CD14-positive monocyte (primary cell): ENCODE measurements at regions not wholly inside any gene's neighbourhood (a gene's known extent, or its start where the extent isn't known, plus 50 kb on each side); places are given as distances from the start of the nearest gene placed in this dataset.

ENCODE experiments used
- DNase-seq, 3 donors: peaks; one replicate each; pipeline ENCODE4 v3.0.0-alpha.2; 2011 to 2022
- H2AFZ ChIP-seq: 2 replicates; pipeline ENCODE4 v1.6.0; 2012; ENCODE audit warnings: mild to moderate bottlenecking, low read depth, low read length, inconsistent platforms; ENCODE audit not compliant: insufficient read depth, poor library complexity, severe bottlenecking
- H3K27ac ChIP-seq, 2 donors: 1 replicate in 1 of 2; 2 replicates in 1 of 2; pipeline ENCODE4 v1.5.1; 2012 to 2013; ENCODE audit warnings: low read length in 2 of 2, control low read depth in 1 of 2, inconsistent platforms in 1 of 2, low read depth in 1 of 2, mild to moderate bottlenecking in 1 of 2
- H3K27me3 ChIP-seq, 2 donors: one replicate each; pipeline versions ENCODE4 v1.6.0 to v1.6.1; 2011 to 2013; ENCODE audit warnings: low read length in 2 of 2; ENCODE audit not compliant: control insufficient read depth in 2 of 2, insufficient read depth in 2 of 2
- H3K36me3 ChIP-seq, 2 donors: replicated peaks in 1 of 2; 1 replicate in 1 of 2; 2 replicates in 1 of 2; pipeline versions ENCODE4 v1.5.1 to v1.6.1; 2012 to 2013; ENCODE audit warnings: low read length in 2 of 2, control low read depth in 1 of 2, inconsistent platforms in 1 of 2, mild to moderate bottlenecking in 1 of 2; ENCODE audit not compliant: insufficient read depth in 2 of 2, control insufficient read depth in 1 of 2
- H3K4me1 ChIP-seq, 2 donors: 1 replicate in 1 of 2; 2 replicates in 1 of 2; pipeline versions ENCODE4 v1.5.1 to v1.6.1; 2012 to 2013; ENCODE audit warnings: low read length in 2 of 2, control low read depth in 1 of 2, inconsistent platforms in 1 of 2, mild to moderate bottlenecking in 1 of 2, moderate library complexity in 1 of 2; ENCODE audit not compliant: insufficient read depth in 2 of 2, control insufficient read depth in 1 of 2
- H3K4me2 ChIP-seq: replicated peaks from 2 replicates; pipeline ENCODE3; 2012; ENCODE audit warnings: low read length, moderate library complexity, mild to moderate bottlenecking; ENCODE audit not compliant: poor library complexity, severe bottlenecking; ENCODE audit errors: extremely low read depth
- H3K4me3 ChIP-seq, 3 experiments: fragments of 200-600 bp in 1 of 3; sonication (generic) in 1 of 3; replicated peaks in 1 of 3; 1 replicate in 2 of 3; 2 replicates in 1 of 3; pipeline ENCODE4 v1.5.1; 2011 to 2013; ENCODE audit warnings: low read length in 3 of 3, mild to moderate bottlenecking in 3 of 3, control low read depth in 2 of 3, low read depth in 2 of 3, inconsistent platforms in 1 of 3, moderate library complexity in 1 of 3
- H3K79me2 ChIP-seq: 2 replicates; pipeline ENCODE4 v1.6.0; 2012; ENCODE audit warnings: mild to moderate bottlenecking, control low read depth, inconsistent platforms, low read length, moderate library complexity; ENCODE audit not compliant: insufficient read depth
- H3K9ac ChIP-seq: 2 replicates; pipeline ENCODE4 v1.6.0; 2017; ENCODE audit warnings: low read length, mild to moderate bottlenecking; ENCODE audit not compliant: insufficient read depth, poor library complexity, severe bottlenecking
- H3K9me3 ChIP-seq, 2 donors: replicated peaks in 1 of 2; 1 replicate in 1 of 2; 2 replicates in 1 of 2; pipeline versions ENCODE4 v1.5.1 to v1.6.1; 2012 to 2013; ENCODE audit warnings: low read length in 2 of 2, control low read depth in 1 of 2; ENCODE audit not compliant: control insufficient read depth in 1 of 2, insufficient read depth in 1 of 2
- H4K20me1 ChIP-seq: 2 replicates; pipeline ENCODE4 v1.6.0; 2012; ENCODE audit warnings: mild to moderate bottlenecking, low read length, control low read depth, moderate library complexity; ENCODE audit not compliant: insufficient read depth
- H3K27ac Mint-ChIP-seq, 7 donors: one replicate each; pipeline ENCODE4 v1.8.0; 2020; ENCODE audit warnings: mild to moderate bottlenecking in 7 of 7, mixed read lengths in 7 of 7, moderate library complexity in 6 of 7, inconsistent platforms in 2 of 7
- H3K27me3 Mint-ChIP-seq, 3 donors: one replicate each; pipeline ENCODE4 v1.8.0; 2021 to 2022; ENCODE audit warnings: low read depth in 3 of 3, mild to moderate bottlenecking in 3 of 3, mixed read lengths in 3 of 3, moderate library complexity in 3 of 3, inconsistent platforms in 1 of 3
- H3K36me3 Mint-ChIP-seq, 2 donors: one replicate each; pipeline ENCODE4 v1.8.0; 2020; ENCODE audit warnings: mixed read lengths in 2 of 2, inconsistent platforms in 1 of 2, mild to moderate bottlenecking in 1 of 2
- H3K4me1 Mint-ChIP-seq: one replicate; pipeline ENCODE4 v1.8.0; 2020; ENCODE audit warnings: mild to moderate bottlenecking, mixed read lengths
- H3K4me3 Mint-ChIP-seq, 2 donors: one replicate each; pipeline ENCODE4 v1.8.0; 2020; ENCODE audit warnings: mild to moderate bottlenecking in 2 of 2, mixed read lengths in 2 of 2, moderate library complexity in 1 of 2
- H3K9me3 Mint-ChIP-seq, 7 donors: one replicate each; pipeline ENCODE4 v1.8.0; 2020 to 2022; ENCODE audit warnings: mixed read lengths in 7 of 7, mild to moderate bottlenecking in 6 of 7, moderate library complexity in 6 of 7, inconsistent platforms in 2 of 7
- CTCF ChIP-seq: fragments of 200-600 bp; IDR thresholded peaks from one replicate; pipeline ENCODE4 v1.8.0; 2022; ENCODE audit warnings: antibody characterized with exemption, mild to moderate bottlenecking
- WGBS: methylation state at CpG from one replicate; pipeline ENCODE4 v1.1.5; 2013; ENCODE audit warnings: missing lambda C conversion rate; ENCODE audit not compliant: insufficient coverage; 5-methylcytosine and 5-hydroxymethylcytosine counted together
- intact Hi-C, 2 donors: fragments of 100-400 bp; cut with micrococcal nuclease; formaldehyde crosslinking; loops; one replicate each; pipeline versions ENCODE4 v1.15.0 to v1.15.1; 2023

- Mint-ChIP-seq H3K4me3 (no peak overlapping the region), H3K27me3 (no peaks in the 10 kb centered on the region), H3K36me3 (no peaks in the 10 kb centered on the region), H3K27ac (no peak overlapping the region), H3K9me3 (peaks cover 0 to 12% (median 4%) of the 10 kb centered on the region in 7 donors), H3K4me1 (no peaks in the 10 kb centered on the region)
- Histone ChIP-seq H3K79me2 (no peaks in the 10 kb centered on the region), H3K4me1 (no peaks in the 10 kb centered on the region), H3K27me3 (no peaks in the 10 kb centered on the region), H3K27ac (no peak overlapping the region), H3K36me3 (no peaks in the 10 kb centered on the region), H3K9ac (no peak overlapping the region), H3K9me3 (peaks cover 10 to 15% of the 10 kb centered on the region in 2 donors), H4K20me1 (no peaks in the 10 kb centered on the region), H3K4me2 (no peak overlapping the region), H3K4me3 (no peak overlapping the region), H2AFZ (no peak overlapping the region)
- no peak for TF ChIP-seq CTCF
- no peak for DNase-seq
- WGBS = 93% methylated on average over 2 of the region's 3 CpGs
- intact Hi-C loops = no loop called here
These were observed 831.5 kb upstream of the TMEM132C start for GRCh38 chr12:127435439-127435838.

GRCh38 chr12:127438512-127439244 lies 828.3 kb upstream of the TMEM132C start:
- Mint-ChIP-seq H3K4me3 (no peak overlapping the region), H3K4me1 (no peaks in the 10 kb centered on the region), H3K27ac (no peak overlapping the region), H3K36me3 (no peaks in the 10 kb centered on the region), H3K9me3 (peaks cover 0 to 21% (median 11%) of the 10 kb centered on the region in 7 donors), H3K27me3 (peaks cover 0 to 3% (median 2%) of the 10 kb centered on the region in 3 donors)
- H3K9me3 ChIP-seq = peaks cover 19 to 22% of the 10 kb centered on the region in 2 donors
- WGBS = 100% methylated on average over 1 of the region's 3 CpGs
- no peak for DNase-seq
- H4K20me1 ChIP-seq = no peaks in the 10 kb centered on the region
- no peaks in the 10 kb centered on the region for H3K79me2 ChIP-seq
- no peak for TF ChIP-seq CTCF
- no peak overlapping the region for H3K4me2 ChIP-seq
- H3K9ac ChIP-seq = no peak overlapping the region
- no peak overlapping the region for H2AFZ ChIP-seq
- no peaks in the 10 kb centered on the region for H3K27me3 ChIP-seq
- no peak overlapping the region for H3K4me3 ChIP-seq
- no peak overlapping the region for H3K27ac ChIP-seq
- no peaks in the 10 kb centered on the region for H3K36me3 ChIP-seq
- H3K4me1 ChIP-seq = no peaks in the 10 kb centered on the region
- intact Hi-C loops = no loop called here
